GM12892 (cell line): ENCODE measurements at regions not wholly inside any gene's neighbourhood (a gene's known extent, or its start where the extent isn't known, plus 50 kb on each side); places are given as distances from the start of the nearest gene placed in this dataset.

Experiments used
- POLR2A ChIP-seq: IDR thresholded peaks from 2 replicates; pipeline ENCODE4 v1.6.1; 2011; ENCODE audit warnings: low read depth, low read length, control low read depth
- POLR2AphosphoS5 ChIP-seq: IDR thresholded peaks from 2 replicates; pipeline ENCODE4 v1.6.1; 2011; ENCODE audit warnings: low read depth, low read length, control low read depth
- TAF1 ChIP-seq: IDR thresholded peaks from 2 replicates; pipeline ENCODE4 v1.6.1; 2011; ENCODE audit warnings: low read depth, mild to moderate bottlenecking, control low read depth, low read length, borderline replicate concordance

GRCh38 chr5:163718272-163718671 lies 212.9 kb downstream of the MAT2B start:
- TF ChIP-seq POLR2A (no peak), POLR2AphosphoS5 (no peak), TAF1 (no peak)
